Endothelial cell of umbilical vein (primary cell): ENCODE measurements at regions not wholly inside any gene's neighbourhood (a gene's known extent, or its start where the extent isn't known, plus 50 kb on each side); places are given as distances from the start of the nearest gene placed in this dataset.

Experiments used
- CTCF ChIP-seq, 2 donors: IDR thresholded peaks; 1 replicate in 1 of 2; 2 replicates in 1 of 2; pipeline ENCODE4 v1.5.1; 2011; ENCODE audit warnings: low read length in 2 of 2, mild to moderate bottlenecking in 2 of 2, moderate library complexity in 2 of 2, control low read depth in 1 of 2, inconsistent platforms in 1 of 2, low read depth in 1 of 2; ENCODE audit not compliant: insufficient read depth in 1 of 2; ENCODE audit errors: extremely low read depth in 1 of 2
- JUN ChIP-seq: IDR thresholded peaks from 2 replicates; pipeline ENCODE4 v1.6.1; 2011; ENCODE audit warnings: borderline replicate concordance, low read depth; ENCODE audit not compliant: insufficient read length, insufficient read depth
- MYC ChIP-seq: IDR thresholded peaks from one replicate; pipeline ENCODE4 v1.6.1; 2011; ENCODE audit warnings: mild to moderate bottlenecking, low read depth, low read length
- POLR2A ChIP-seq: IDR thresholded peaks from 2 replicates; pipeline ENCODE4 v1.6.1; 2012; ENCODE audit warnings: low read depth, mild to moderate bottlenecking, control low read depth, low read length

- TF ChIP-seq JUN (no peak), MYC (no peak), CTCF (IDR thresholded peaks at IDR 0.05; ENCODE audit: extremely low read depth in 1 of 2, insufficient read depth in 1 of 2, low read depth in 1 of 2, low read length in 2 of 2) (no peak), POLR2A (no peak)
Measured at GRCh38 chr6:25165800-25166199, 113.4 kb upstream of the CARMIL1 start.
